Heart left ventricle (tissue), 13 donors: ENCODE measurements at regions not wholly inside any gene's neighbourhood (a gene's known extent, or its start where the extent isn't known, plus 50 kb on each side); places are given as distances from the start of the nearest gene placed in this dataset.

ENCODE experiments used
- POLR2A ChIP-seq, 2 donors: fragments of 450-650 bp; IDR thresholded peaks; one replicate each; pipeline ENCODE4 v1.6.1; 2017; ENCODE audit warnings: antibody characterized with exemption in 2 of 2, mild to moderate bottlenecking in 2 of 2, moderate library complexity in 2 of 2
- TF ChIP-seq, protein P1 (sequence below), 12 donors: fragments of 200-600 bp; sonication (generic) in 4 of 12; IDR thresholded peaks; one replicate each; pipeline versions ENCODE4 v1.5.0 to v1.8.0; 2018 to 2022; ENCODE audit warnings: antibody characterized with exemption in 12 of 12, mild to moderate bottlenecking in 5 of 12
- donor health status: ischemic (EF 13 %, LVEDD 7.1; RV severe dilation, severe dysfunction).
- donor health status: DM: no; HTN: yes; CAD: no.
- donor health status: DM: no; HTN: no; CAD: no.
- donor health status: ischemic (EF 25% LVEDD 6.9; RV normal size, moderate dysfunction).
- donor health status: ischemic (EF 25% LVEDD 5.7; RV mildly dilated, moderate dysfunction).
- donor health status: ischemic (EF 35%, LVEDD 5.7; RV mildly dilated, moderate dysfunction).
- donor health status: nonischemic (EF 11% LVEDD 7.7; RV severe dilation, severe dysfunction).
- donor health status: DM: yes; HTN: yes; CAD: no.
- donor health status: PGD.
- donor health status: ischemic (EF 29% LVEDD 5.4; RV normal size, mild dysfunction).
- donor health status: nonischemic (EF 23%, LVEDD 6.1; RV moderate dilation, normal function).

- TF ChIP-seq, protein P1, sequence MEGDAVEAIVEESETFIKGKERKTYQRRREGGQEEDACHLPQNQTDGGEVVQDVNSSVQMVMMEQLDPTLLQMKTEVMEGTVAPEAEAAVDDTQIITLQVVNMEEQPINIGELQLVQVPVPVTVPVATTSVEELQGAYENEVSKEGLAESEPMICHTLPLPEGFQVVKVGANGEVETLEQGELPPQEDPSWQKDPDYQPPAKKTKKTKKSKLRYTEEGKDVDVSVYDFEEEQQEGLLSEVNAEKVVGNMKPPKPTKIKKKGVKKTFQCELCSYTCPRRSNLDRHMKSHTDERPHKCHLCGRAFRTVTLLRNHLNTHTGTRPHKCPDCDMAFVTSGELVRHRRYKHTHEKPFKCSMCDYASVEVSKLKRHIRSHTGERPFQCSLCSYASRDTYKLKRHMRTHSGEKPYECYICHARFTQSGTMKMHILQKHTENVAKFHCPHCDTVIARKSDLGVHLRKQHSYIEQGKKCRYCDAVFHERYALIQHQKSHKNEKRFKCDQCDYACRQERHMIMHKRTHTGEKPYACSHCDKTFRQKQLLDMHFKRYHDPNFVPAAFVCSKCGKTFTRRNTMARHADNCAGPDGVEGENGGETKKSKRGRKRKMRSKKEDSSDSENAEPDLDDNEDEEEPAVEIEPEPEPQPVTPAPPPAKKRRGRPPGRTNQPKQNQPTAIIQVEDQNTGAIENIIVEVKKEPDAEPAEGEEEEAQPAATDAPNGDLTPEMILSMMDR (IDR thresholded peaks at IDR 0.05), result no peak
- TF ChIP-seq POLR2A (IDR thresholded peaks at IDR 0.05), result no peak
These were observed 136.8 kb upstream of the C14orf180 start for GRCh38 chr14:104442631-104443390.
